NCI-H1417 (cell line): ENCODE measurements at regions not wholly inside any gene's neighbourhood (a gene's known extent, or its start where the extent isn't known, plus 50 kb on each side); places are given as distances from the start of the nearest gene placed in this dataset.

Experiments used
- DNase-seq, 3 experiments: peaks; one replicate each; lab custom pipeline; 2025; lab: John Stamatoyannopoulos, UW

GRCh38 chr14:65318636-65319506 lies 93.7 kb upstream of the FUT8 start:
- no peak for DNase-seq

GRCh38 chr14:65320661-65321308 lies 91.7 kb upstream of the FUT8 start:
- peak in 1 of 3 experiments; percentile 7 for DNase-seq

GRCh38 chr14:65321370-65321875 lies 91.1 kb upstream of the FUT8 start:
- DNase-seq, result no peak

GRCh38 chr14:65329481-65329880 lies 83.0 kb upstream of the FUT8 start:
- no peak for DNase-seq

GRCh38 chr14:65329911-65330310 lies 82.6 kb upstream of the FUT8 start:
- DNase-seq, result no peak

GRCh38 chr14:65330416-65330815 lies 82.1 kb upstream of the FUT8 start:
- DNase-seq, result no peak

- no peak for DNase-seq
Measured at GRCh38 chr14:65331652-65332051, 80.9 kb upstream of the FUT8 start.

- DNase-seq, result no peak
Measured at GRCh38 chr14:65332141-65332871, 80.2 kb upstream of the FUT8 start.

- DNase-seq, result no peak
Measured at GRCh38 chr14:65333943-65334687, 78.4 kb upstream of the FUT8 start.

- peak in 1 of 3 experiments; percentile 26 for DNase-seq
Measured at GRCh38 chr14:65334765-65335410, 77.6 kb upstream of the FUT8 start.

GRCh38 chr14:65335411-65335947 lies 77.1 kb upstream of the FUT8 start:
- DNase-seq, result no peak

- DNase-seq, result no peak
Measured at GRCh38 chr14:65336191-65336591, 76.3 kb upstream of the FUT8 start.

- DNase-seq, result no peak
Measured at GRCh38 chr14:65339866-65340265, 72.7 kb upstream of the FUT8 start.

- no peak for DNase-seq
Measured at GRCh38 chr14:65344011-65344410, 68.5 kb upstream of the FUT8 start.

- no peak for DNase-seq
Measured at GRCh38 chr14:65345266-65345665, 67.3 kb upstream of the FUT8 start.

- no peak for DNase-seq
Measured at GRCh38 chr14:65346474-65346873, 66.1 kb upstream of the FUT8 start.

GRCh38 chr14:65346895-65347294 lies 65.6 kb upstream of the FUT8 start:
- no peak for DNase-seq

GRCh38 chr14:65348137-65348536 lies 64.4 kb upstream of the FUT8 start:
- DNase-seq, result no peak

- no peak for DNase-seq
Measured at GRCh38 chr14:65349100-65349499, 63.4 kb upstream of the FUT8 start.

- no peak for DNase-seq
Measured at GRCh38 chr14:65351493-65352194, 60.9 kb upstream of the FUT8 start.
